ENCODE measurements at regions not wholly inside any gene's neighbourhood (a gene's known extent, or its start where the extent isn't known, plus 50 kb on each side); places are given as distances from the start of the nearest gene placed in this dataset.

DNA sequence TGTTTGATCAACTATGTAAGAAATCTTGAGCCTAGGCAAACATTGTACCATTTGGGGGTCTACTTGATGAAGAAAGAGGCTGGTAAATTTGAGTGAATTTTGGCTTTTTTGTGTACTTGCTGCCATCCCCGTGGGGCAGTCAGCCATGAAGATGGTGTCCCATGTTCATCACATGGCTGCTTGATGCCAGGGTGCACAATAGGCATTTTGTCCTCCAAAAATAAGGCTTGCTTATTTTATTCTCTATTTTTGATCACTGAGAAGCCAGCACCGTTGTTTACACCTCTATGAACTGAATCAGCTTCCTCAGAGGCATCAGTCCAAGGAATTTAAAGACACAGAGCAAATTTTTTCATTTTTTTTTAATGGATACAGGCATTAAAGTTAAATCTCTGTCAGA lies 1195.7 kb downstream of the AMY1C start:
- Histone ChIP-seq H3K4me3 (ENCODE audit: low read depth in 2 of 2, low read length in 2 of 2) (no peak overlapping the region), H3K36me3 (ENCODE audit: control insufficient read depth, insufficient read depth, low read length) (no peaks in the 10 kb centered on the region), H3K27me3 (ENCODE audit: control insufficient read depth, insufficient read depth, low read length) (no peaks in the 10 kb centered on the region), H3K27ac (ENCODE audit: low read length) (no peak overlapping the region), H3K4me1 (ENCODE audit: control insufficient read depth, insufficient read depth, low read length) (no peaks in the 10 kb centered on the region), H3K9me3 (ENCODE audit: control insufficient read depth, insufficient read depth, low read depth, low read length) (no peaks in the 10 kb centered on the region)
- TF ChIP-seq SIN3A (IDR thresholded peaks at IDR 0.05; ENCODE audit: borderline replicate concordance, insufficient read depth, low read depth, low read length) (no peak), TCF7L2 (IDR thresholded peaks at IDR 0.05; ENCODE audit: low read depth, low read length) (no peak)
- TF ChIP-seq, protein P1, sequence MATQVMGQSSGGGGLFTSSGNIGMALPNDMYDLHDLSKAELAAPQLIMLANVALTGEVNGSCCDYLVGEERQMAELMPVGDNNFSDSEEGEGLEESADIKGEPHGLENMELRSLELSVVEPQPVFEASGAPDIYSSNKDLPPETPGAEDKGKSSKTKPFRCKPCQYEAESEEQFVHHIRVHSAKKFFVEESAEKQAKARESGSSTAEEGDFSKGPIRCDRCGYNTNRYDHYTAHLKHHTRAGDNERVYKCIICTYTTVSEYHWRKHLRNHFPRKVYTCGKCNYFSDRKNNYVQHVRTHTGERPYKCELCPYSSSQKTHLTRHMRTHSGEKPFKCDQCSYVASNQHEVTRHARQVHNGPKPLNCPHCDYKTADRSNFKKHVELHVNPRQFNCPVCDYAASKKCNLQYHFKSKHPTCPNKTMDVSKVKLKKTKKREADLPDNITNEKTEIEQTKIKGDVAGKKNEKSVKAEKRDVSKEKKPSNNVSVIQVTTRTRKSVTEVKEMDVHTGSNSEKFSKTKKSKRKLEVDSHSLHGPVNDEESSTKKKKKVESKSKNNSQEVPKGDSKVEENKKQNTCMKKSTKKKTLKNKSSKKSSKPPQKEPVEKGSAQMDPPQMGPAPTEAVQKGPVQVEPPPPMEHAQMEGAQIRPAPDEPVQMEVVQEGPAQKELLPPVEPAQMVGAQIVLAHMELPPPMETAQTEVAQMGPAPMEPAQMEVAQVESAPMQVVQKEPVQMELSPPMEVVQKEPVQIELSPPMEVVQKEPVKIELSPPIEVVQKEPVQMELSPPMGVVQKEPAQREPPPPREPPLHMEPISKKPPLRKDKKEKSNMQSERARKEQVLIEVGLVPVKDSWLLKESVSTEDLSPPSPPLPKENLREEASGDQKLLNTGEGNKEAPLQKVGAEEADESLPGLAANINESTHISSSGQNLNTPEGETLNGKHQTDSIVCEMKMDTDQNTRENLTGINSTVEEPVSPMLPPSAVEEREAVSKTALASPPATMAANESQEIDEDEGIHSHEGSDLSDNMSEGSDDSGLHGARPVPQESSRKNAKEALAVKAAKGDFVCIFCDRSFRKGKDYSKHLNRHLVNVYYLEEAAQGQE (IDR thresholded peaks at IDR 0.05; ENCODE audit: insufficient read depth in 1 of 2, low read depth in 2 of 2, low read length in 1 of 2): no peak
- intact Hi-C loops (cut with micrococcal nuclease; ENCODE audit: unreplicated experiment) (no loop called here), in situ Hi-C loops (cut with HindIII; ENCODE audit: low pct_unique_long_range_greater_than_20kb, low sequenced_read_pairs) (no loop called here)
- ChIA-PET POLR2A (no interaction called here), CTCF (no interaction called here)
- no TSS peak for BruUV-seq (replicated peaks)
- ATAC-seq (no peak), DNase-seq (ENCODE audit: low read depth, low spot score) (no peak)

DNA sequence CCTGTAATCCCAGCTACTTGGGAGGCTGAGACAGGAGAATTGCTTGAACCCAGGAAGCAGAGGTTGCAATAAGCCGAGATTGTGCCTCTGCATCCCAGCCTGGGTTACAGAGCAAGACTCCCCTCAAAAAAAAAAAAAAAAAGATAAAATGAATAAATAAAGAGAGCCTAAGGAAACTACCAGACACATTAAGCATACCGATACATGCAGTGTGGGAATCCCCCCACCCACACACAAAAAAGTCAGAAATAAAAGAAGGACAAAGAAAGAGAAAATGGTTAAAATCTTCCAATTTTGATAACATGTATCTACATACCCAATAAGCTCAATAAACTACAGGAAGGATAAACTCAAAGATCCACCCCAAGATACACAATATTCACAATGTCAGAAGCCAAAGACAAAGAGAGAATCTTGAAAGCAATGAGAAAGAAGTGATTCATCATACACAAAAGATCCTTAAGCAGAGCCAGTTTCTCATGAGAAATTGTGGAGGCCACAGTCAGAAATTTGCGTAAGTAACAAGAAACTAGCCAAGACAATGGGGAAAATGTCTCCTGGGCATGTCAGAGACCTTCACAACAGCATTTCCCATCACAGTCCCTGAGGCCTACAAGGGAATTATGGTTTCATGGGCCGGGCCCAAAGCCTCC lies 1197.0 kb downstream of the AMY1C start:
- TF ChIP-seq, protein P2, sequence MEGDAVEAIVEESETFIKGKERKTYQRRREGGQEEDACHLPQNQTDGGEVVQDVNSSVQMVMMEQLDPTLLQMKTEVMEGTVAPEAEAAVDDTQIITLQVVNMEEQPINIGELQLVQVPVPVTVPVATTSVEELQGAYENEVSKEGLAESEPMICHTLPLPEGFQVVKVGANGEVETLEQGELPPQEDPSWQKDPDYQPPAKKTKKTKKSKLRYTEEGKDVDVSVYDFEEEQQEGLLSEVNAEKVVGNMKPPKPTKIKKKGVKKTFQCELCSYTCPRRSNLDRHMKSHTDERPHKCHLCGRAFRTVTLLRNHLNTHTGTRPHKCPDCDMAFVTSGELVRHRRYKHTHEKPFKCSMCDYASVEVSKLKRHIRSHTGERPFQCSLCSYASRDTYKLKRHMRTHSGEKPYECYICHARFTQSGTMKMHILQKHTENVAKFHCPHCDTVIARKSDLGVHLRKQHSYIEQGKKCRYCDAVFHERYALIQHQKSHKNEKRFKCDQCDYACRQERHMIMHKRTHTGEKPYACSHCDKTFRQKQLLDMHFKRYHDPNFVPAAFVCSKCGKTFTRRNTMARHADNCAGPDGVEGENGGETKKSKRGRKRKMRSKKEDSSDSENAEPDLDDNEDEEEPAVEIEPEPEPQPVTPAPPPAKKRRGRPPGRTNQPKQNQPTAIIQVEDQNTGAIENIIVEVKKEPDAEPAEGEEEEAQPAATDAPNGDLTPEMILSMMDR (IDR thresholded peaks at IDR 0.05): no peak
- TF ChIP-seq TCF7L2 (IDR thresholded peaks at IDR 0.05; ENCODE audit: low read depth, low read length) (no peak), POLR2AphosphoS5 (IDR thresholded peaks at IDR 0.05; ENCODE audit: low read depth, low read length) (no peak), SIN3A (IDR thresholded peaks at IDR 0.05; ENCODE audit: borderline replicate concordance, insufficient read depth, low read depth, low read length) (no peak)
- TF ChIP-seq, protein P1 (IDR thresholded peaks at IDR 0.05; ENCODE audit: insufficient read depth in 1 of 2, low read depth in 2 of 2, low read length in 1 of 2): no peak
- Histone ChIP-seq H3K4me3 (ENCODE audit: low read depth in 2 of 2, low read length in 2 of 2) (no peak overlapping the region), H3K9me3 (ENCODE audit: control insufficient read depth, insufficient read depth, low read depth, low read length) (no peaks in the 10 kb centered on the region), H3K27me3 (ENCODE audit: control insufficient read depth, insufficient read depth, low read length) (no peaks in the 10 kb centered on the region), H3K4me1 (ENCODE audit: control insufficient read depth, insufficient read depth, low read length) (no peaks in the 10 kb centered on the region), H3K27ac (ENCODE audit: low read length) (no peak overlapping the region), H3K36me3 (ENCODE audit: control insufficient read depth, insufficient read depth, low read length) (no peaks in the 10 kb centered on the region)
- ChIA-PET CTCF (no interaction called here), POLR2A (no interaction called here)
- BruUV-seq (replicated peaks): no TSS peak
- in situ Hi-C loops (cut with HindIII; ENCODE audit: low pct_unique_long_range_greater_than_20kb, low sequenced_read_pairs): no loop called here
- DNase-seq (ENCODE audit: low read depth, low spot score) (no peak), ATAC-seq (no peak)
- intact Hi-C loops (cut with micrococcal nuclease; ENCODE audit: unreplicated experiment): no loop called here

Data from Panc1 (cell line).